Hypothalamus (tissue), 51 donors: ENCODE measurements at regions not wholly inside any gene's neighbourhood (a gene's known extent, or its start where the extent isn't known, plus 50 kb on each side); places are given as distances from the start of the nearest gene placed in this dataset.
"Not testable (repeated sequence)": the region's sequence is repeated elsewhere in the genome, so short reads cannot be mapped to it uniquely, and the experiment has no call there.

Experiments used
- DNase-seq, 51 donors: peaks; one replicate each; lab custom pipeline; 2025; lab: John Stamatoyannopoulos, UW

GRCh38 chr17:54339731-54340130, 517.0 kb downstream of the KIF2B start:
- DNase-seq, result no peak

GRCh38 chr17:54347495-54347894, 524.8 kb downstream of the KIF2B start:
- no peak for DNase-seq

- no peak for DNase-seq
These were observed 525.5 kb downstream of the KIF2B start for GRCh38 chr17:54348234-54348633.

GRCh38 chr17:54353789-54354525, 531.2 kb downstream of the KIF2B start:
- no peak for DNase-seq

- not testable (repeated sequence) for DNase-seq
These were observed 538.3 kb downstream of the KIF2B start for GRCh38 chr17:54361073-54361472.

- DNase-seq, result no peak
These were observed 531.7 kb upstream of the TOM1L1 start for GRCh38 chr17:54368906-54369305.

- no peak for DNase-seq
These were observed 528.4 kb upstream of the TOM1L1 start for GRCh38 chr17:54372069-54372749.

- DNase-seq, result no peak
These were observed 526.7 kb upstream of the TOM1L1 start for GRCh38 chr17:54373970-54374369.

GRCh38 chr17:54376409-54376808, 524.2 kb upstream of the TOM1L1 start:
- DNase-seq, result not testable (repeated sequence)

- DNase-seq, result no peak
These were observed 519.2 kb upstream of the TOM1L1 start for GRCh38 chr17:54381482-54381881.

GRCh38 chr17:54404259-54404658, 496.4 kb upstream of the TOM1L1 start:
- DNase-seq, result no peak

GRCh38 chr17:54405826-54406225, 494.8 kb upstream of the TOM1L1 start:
- no peak for DNase-seq

- no peak for DNase-seq
These were observed 491.9 kb upstream of the TOM1L1 start for GRCh38 chr17:54408731-54409130.

- DNase-seq, result no peak
These were observed 482.2 kb upstream of the TOM1L1 start for GRCh38 chr17:54418467-54418866.

- no peak for DNase-seq
These were observed 475.0 kb upstream of the TOM1L1 start for GRCh38 chr17:54425671-54426070.

GRCh38 chr17:54426296-54426886, 474.3 kb upstream of the TOM1L1 start:
- no peak for DNase-seq

GRCh38 chr17:54435966-54436365, 464.7 kb upstream of the TOM1L1 start:
- DNase-seq, result no peak

- no peak for DNase-seq
These were observed 460.8 kb upstream of the TOM1L1 start for GRCh38 chr17:54439816-54440215.

- no peak for DNase-seq
These were observed 449.6 kb upstream of the TOM1L1 start for GRCh38 chr17:54451051-54451450.

GRCh38 chr17:54452666-54453348, 447.8 kb upstream of the TOM1L1 start:
- no peak for DNase-seq

- DNase-seq, result no peak
These were observed 445.3 kb upstream of the TOM1L1 start for GRCh38 chr17:54455251-54455868.
